HepG2 (cell line): ENCODE measurements at regions not wholly inside any gene's neighbourhood (a gene's known extent, or its start where the extent isn't known, plus 50 kb on each side); places are given as distances from the start of the nearest gene placed in this dataset.

ENCODE experiments used
- ATAC-seq: fragments of 200-7000 bp; cut with Tn5 transposase; 3 replicates; pipeline ENCODE4 v1.9.1; 2020; ENCODE audit warnings: mild to moderate bottlenecking, moderate library complexity
- BruUV-seq: library from RNA; stranded (reverse); fragments of 400-500 nt; replicated peaks from 2 replicates; lab custom pipeline; 2021; lab: Mats Ljungman, UMichigan
- CTCF ChIA-PET: fragments of 300-600 bp; formaldehyde crosslinking; extraction: SDS; loops from one replicate; lab custom pipeline; 2021; ENCODE audit warnings: low total read pairs, inconsistent platforms, low intra/inter-chr PET ratio; lab: Yijun Ruan, JAX
- POLR2A ChIA-PET: fragments of 350-600 bp; sonication (Branson Sonifier 250); formaldehyde crosslinking; loops from one replicate; lab custom pipeline; 2020; ENCODE audit warnings: antibody characterized with exemption, inconsistent platforms; lab: Yijun Ruan, JAX
- DNase-seq: peaks from one replicate; pipeline ENCODE4 v3.0.0-alpha.2; 2015; ENCODE audit warnings: low spot score
- FAIRE-seq: peaks from 3 replicates; lab custom pipeline; 2011; peaks lifted over from hg19 to GRCh38; lab: Jason Lieb, UNC
- H2AFZ ChIP-seq: one replicate; pipeline ENCODE4 v1.6.1; 2011; ENCODE audit warnings: low read length, inconsistent platforms
- H3K27ac ChIP-seq: fragments of 300-600 bp; 3 replicates; pipeline ENCODE4 v1.8.0; 2011; ENCODE audit warnings: mixed run types, mild to moderate bottlenecking, mixed read lengths, low read length, inconsistent platforms; ENCODE audit not compliant: insufficient read depth; ENCODE audit errors: extremely low read length
- H3K27me3 ChIP-seq, 2 experiments: fragments of 200-600 bp in 1 of 2; 2 replicates in 1 of 2; 3 replicates in 1 of 2; pipeline versions ENCODE4 v1.6.0 to v1.8.0; 2011; ENCODE audit warnings: low read length in 2 of 2, mild to moderate bottlenecking in 2 of 2, moderate library complexity in 2 of 2, inconsistent platforms in 1 of 2; ENCODE audit not compliant: insufficient read depth in 2 of 2, control insufficient read depth in 1 of 2
- H3K36me3 ChIP-seq, 2 experiments: fragments of 200-600 bp in 1 of 2; replicated peaks in 1 of 2; 2 replicates in 1 of 2; 3 replicates in 1 of 2; pipeline versions ENCODE4 v1.5.1 to v1.8.0; 2011; ENCODE audit warnings: low read length in 2 of 2, inconsistent platforms in 1 of 2; ENCODE audit not compliant: insufficient read depth in 2 of 2, control insufficient read depth in 1 of 2
- H3K4me1 ChIP-seq: 2 replicates; pipeline ENCODE4 v1.5.1; 2012; ENCODE audit warnings: low read length, inconsistent platforms; ENCODE audit not compliant: insufficient read depth
- H3K4me2 ChIP-seq: 2 replicates; pipeline ENCODE4 v1.6.0; 2011; ENCODE audit warnings: low read depth, low read length, inconsistent platforms
- H3K4me3 ChIP-seq, 3 experiments: fragments of 200-600 bp in 1 of 3; sonication (generic), shearing (Covaris generic) in 1 of 3; replicated peaks in 1 of 3; 2 replicates each; pipeline ENCODE4 v1.5.1; 2011 to 2016; ENCODE audit warnings: low read length in 3 of 3, inconsistent platforms in 2 of 3, low read depth in 2 of 3, mild to moderate bottlenecking in 2 of 3, control low read depth in 1 of 3, mixed read lengths in 1 of 3; ENCODE audit not compliant: insufficient read depth in 1 of 3
- H3K79me2 ChIP-seq: one replicate; pipeline ENCODE4 v1.6.1; 2011; ENCODE audit warnings: low read length, inconsistent platforms; ENCODE audit not compliant: insufficient read depth
- H3K9ac ChIP-seq: 2 replicates; pipeline ENCODE4 v1.6.0; 2011; ENCODE audit warnings: mild to moderate bottlenecking, low read depth, low read length, inconsistent platforms; ENCODE audit not compliant: insufficient read depth
- H3K9me3 ChIP-seq: 2 replicates; pipeline ENCODE4 v1.5.1; 2012; ENCODE audit warnings: mild to moderate bottlenecking, low read length
- H4K20me1 ChIP-seq: 2 replicates; pipeline ENCODE4 v1.6.0; 2011; ENCODE audit warnings: inconsistent platforms, mild to moderate bottlenecking, low read length, moderate library complexity; ENCODE audit not compliant: insufficient read depth
- FOSL2 ChIP-seq: sonication (generic); formaldehyde crosslinking; IDR thresholded peaks from 2 replicates; pipeline ENCODE4 v1.4.0; 2020; ENCODE audit warnings: missing genetic modification reagents
- HINFP ChIP-seq: sonication (generic); formaldehyde crosslinking; IDR thresholded peaks from 2 replicates; pipeline ENCODE4 v1.4.0; 2020; ENCODE audit warnings: low read depth, mild to moderate bottlenecking, missing genetic modification reagents
- MXD1 ChIP-seq: sonication (generic); formaldehyde crosslinking; IDR thresholded peaks from 2 replicates; pipeline ENCODE4 v1.4.0; 2020; ENCODE audit warnings: mild to moderate bottlenecking, missing genetic modification reagents
- RAD21 ChIP-seq: fragments of 450-650 bp; formaldehyde crosslinking; IDR thresholded peaks from 2 replicates; pipeline ENCODE4 v1.5.0; 2020; ENCODE audit warnings: mild to moderate bottlenecking
- SATB2 ChIP-seq: sonication (generic); formaldehyde crosslinking; IDR thresholded peaks from 2 replicates; pipeline ENCODE4 v1.5.0; 2020; ENCODE audit warnings: missing genetic modification reagents
- ZKSCAN5 ChIP-seq: sonication (generic); formaldehyde crosslinking; IDR thresholded peaks from 2 replicates; pipeline ENCODE4 v1.5.1; 2020; ENCODE audit warnings: mild to moderate bottlenecking, missing genetic modification reagents
- ZNF570 ChIP-seq: sonication (generic); formaldehyde crosslinking; IDR thresholded peaks from 2 replicates; pipeline ENCODE4 v1.4.0; 2020; ENCODE audit warnings: mild to moderate bottlenecking, missing genetic modification reagents, borderline replicate concordance
- ZNF800 ChIP-seq: sonication (generic); formaldehyde crosslinking; IDR thresholded peaks from 2 replicates; pipeline ENCODE4 v1.4.0; 2020; ENCODE audit warnings: missing genetic modification reagents
- ZNF883 ChIP-seq: sonication (generic); formaldehyde crosslinking; IDR thresholded peaks from 2 replicates; pipeline ENCODE4 v1.5.1; 2020; ENCODE audit warnings: mild to moderate bottlenecking, missing genetic modification reagents; ENCODE audit errors: not compliant biosample characterization
- WGBS: methylation state at CpG from one replicate; pipeline ENCODE4 v1.1.6; 2017; ENCODE audit warnings: low lambda C conversion rate; 5-methylcytosine and 5-hydroxymethylcytosine counted together
- in situ Hi-C: cut with HindIII; loops from 2 replicates; pipeline ENCODE4 v1.10.0; 2017; ENCODE audit warnings: low pct_unique_long_range_greater_than_20kb; ENCODE audit not compliant: extremely low pct_ligation_motif_present
- intact Hi-C: fragments of 100-400 bp; cut with micrococcal nuclease; formaldehyde crosslinking; loops from one replicate; pipeline ENCODE4 v1.10.0; 2022; ENCODE audit not compliant: unreplicated experiment
- TF ChIP-seq, protein P1 (sequence below): sonication (generic); formaldehyde crosslinking; IDR thresholded peaks from 2 replicates; pipeline ENCODE4 v1.9.0; 2022; ENCODE audit warnings: missing genetic modification reagents, mild to moderate bottlenecking, borderline replicate concordance

GRCh38 chr7:82694022-82694421 is 250.4 kb upstream of the CACNA2D1 start (continued):
- no peak for TF ChIP-seq ZNF800 (CRISPR knock-in tag)

GRCh38 chr7:82690929-82691328 is 247.4 kb upstream of the CACNA2D1 start:
- Histone ChIP-seq H3K4me3 (no peak overlapping the region), H3K4me2 (no peak overlapping the region), H3K9me3 (no peaks in the 10 kb centered on the region)
- no peak for TF ChIP-seq ZNF570 (CRISPR knock-in tag)
- TF ChIP-seq, protein P1, sequence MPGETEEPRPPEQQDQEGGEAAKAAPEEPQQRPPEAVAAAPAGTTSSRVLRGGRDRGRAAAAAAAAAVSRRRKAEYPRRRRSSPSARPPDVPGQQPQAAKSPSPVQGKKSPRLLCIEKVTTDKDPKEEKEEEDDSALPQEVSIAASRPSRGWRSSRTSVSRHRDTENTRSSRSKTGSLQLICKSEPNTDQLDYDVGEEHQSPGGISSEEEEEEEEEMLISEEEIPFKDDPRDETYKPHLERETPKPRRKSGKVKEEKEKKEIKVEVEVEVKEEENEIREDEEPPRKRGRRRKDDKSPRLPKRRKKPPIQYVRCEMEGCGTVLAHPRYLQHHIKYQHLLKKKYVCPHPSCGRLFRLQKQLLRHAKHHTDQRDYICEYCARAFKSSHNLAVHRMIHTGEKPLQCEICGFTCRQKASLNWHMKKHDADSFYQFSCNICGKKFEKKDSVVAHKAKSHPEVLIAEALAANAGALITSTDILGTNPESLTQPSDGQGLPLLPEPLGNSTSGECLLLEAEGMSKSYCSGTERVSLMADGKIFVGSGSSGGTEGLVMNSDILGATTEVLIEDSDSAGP (CRISPR knock-in tag): no peak
- TF ChIP-seq ZNF883 (CRISPR knock-in tag): no peak
- TF ChIP-seq MXD1 (CRISPR knock-in tag): no peak
- no peak for TF ChIP-seq ZKSCAN5 (CRISPR knock-in tag)
- TF ChIP-seq SATB2 (CRISPR knock-in tag): no peak
- TF ChIP-seq HINFP (CRISPR knock-in tag): no peak
- no peak for TF ChIP-seq RAD21 (CRISPR knock-in tag)
- TF ChIP-seq FOSL2 (CRISPR knock-in tag): no peak
- TF ChIP-seq, all 625 proteins: peak for 0
- H3K9ac ChIP-seq: no peak overlapping the region
- no peak overlapping the region for H2AFZ ChIP-seq
- POLR2A ChIA-PET: no interaction called here
- ATAC-seq: no peak
- 54% methylated on average over 7 of the region's 7 CpGs for WGBS
- H3K4me1 ChIP-seq: no peaks in the 10 kb centered on the region
- no peak for FAIRE-seq
- H3K79me2 ChIP-seq: no peaks in the 10 kb centered on the region
- H3K36me3 ChIP-seq: no peaks in the 10 kb centered on the region
- intact Hi-C loops: no loop called here
- H3K27me3 ChIP-seq: no peaks in the 10 kb centered on the region
- no peak for DNase-seq
- CTCF ChIA-PET: no interaction called here
- no peak overlapping the region for H3K27ac ChIP-seq
- BruUV-seq: no TSS peak
- in situ Hi-C loops: no loop called here
- H4K20me1 ChIP-seq: no peaks in the 10 kb centered on the region
